Endothelial cell of umbilical vein (primary cell): ENCODE measurements at regions not wholly inside any gene's neighbourhood (a gene's known extent, or its start where the extent isn't known, plus 50 kb on each side); places are given as distances from the start of the nearest gene placed in this dataset.

ENCODE experiments used
- CTCF ChIP-seq, 2 donors: IDR thresholded peaks; 1 replicate in 1 of 2; 2 replicates in 1 of 2; pipeline ENCODE4 v1.5.1; 2011; ENCODE audit warnings: low read length in 2 of 2, mild to moderate bottlenecking in 2 of 2, moderate library complexity in 2 of 2, control low read depth in 1 of 2, inconsistent platforms in 1 of 2, low read depth in 1 of 2; ENCODE audit not compliant: insufficient read depth in 1 of 2; ENCODE audit errors: extremely low read depth in 1 of 2
- EZH2 ChIP-seq: IDR thresholded peaks from 2 replicates; pipeline ENCODE4 v1.6.1; 2012; ENCODE audit warnings: borderline replicate concordance, low read depth, mild to moderate bottlenecking, moderate library complexity, low read length, inconsistent platforms; ENCODE audit not compliant: severe bottlenecking
- POLR2A ChIP-seq: IDR thresholded peaks from 2 replicates; pipeline ENCODE4 v1.6.1; 2012; ENCODE audit warnings: low read depth, mild to moderate bottlenecking, control low read depth, low read length
- POLR2AphosphoS5 ChIP-seq: IDR thresholded peaks from 2 replicates; pipeline ENCODE4 v1.6.1; 2012; ENCODE audit warnings: low read depth, mild to moderate bottlenecking, control low read depth, low read length, moderate library complexity; ENCODE audit not compliant: insufficient read depth

DNA sequence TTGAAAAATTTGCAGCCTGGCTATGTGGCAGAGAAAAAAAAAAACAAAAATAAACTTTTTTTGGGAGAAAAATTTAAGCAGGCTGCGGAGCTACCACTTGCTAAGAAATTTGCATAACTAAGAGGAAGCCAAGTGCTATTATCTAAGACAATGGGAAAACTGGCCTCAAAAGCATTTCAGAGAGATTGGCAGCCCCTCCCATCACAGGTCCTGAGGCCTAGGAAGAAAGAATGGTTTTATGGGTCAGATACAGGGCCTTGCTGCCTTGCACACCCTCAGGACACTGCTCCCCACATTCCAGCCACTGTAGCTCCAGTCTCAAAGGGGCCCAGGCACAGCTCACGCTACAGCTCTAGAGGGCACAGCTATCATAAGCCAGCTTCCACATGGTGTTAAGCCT, 777.9 kb downstream of the TENT5A start:
- no peak for TF ChIP-seq EZH2
- no peak for TF ChIP-seq CTCF (IDR thresholded peaks at IDR 0.05; ENCODE audit: extremely low read depth in 1 of 2, insufficient read depth in 1 of 2, low read depth in 1 of 2, low read length in 2 of 2)
- no peak for TF ChIP-seq POLR2A
- no peak for TF ChIP-seq POLR2AphosphoS5
